ENCODE measurements at regions not wholly inside any gene's neighbourhood (a gene's known extent, or its start where the extent isn't known, plus 50 kb on each side); places are given as distances from the start of the nearest gene placed in this dataset.
"Not testable (repeated sequence)": the region's sequence is repeated elsewhere in the genome, so short reads cannot be mapped to it uniquely, and the experiment has no call there.

GRCh38 chr16:16613212-16613611 is 234.3 kb downstream of the NPIPA7 start:
- TF ChIP-seq, protein P1, sequence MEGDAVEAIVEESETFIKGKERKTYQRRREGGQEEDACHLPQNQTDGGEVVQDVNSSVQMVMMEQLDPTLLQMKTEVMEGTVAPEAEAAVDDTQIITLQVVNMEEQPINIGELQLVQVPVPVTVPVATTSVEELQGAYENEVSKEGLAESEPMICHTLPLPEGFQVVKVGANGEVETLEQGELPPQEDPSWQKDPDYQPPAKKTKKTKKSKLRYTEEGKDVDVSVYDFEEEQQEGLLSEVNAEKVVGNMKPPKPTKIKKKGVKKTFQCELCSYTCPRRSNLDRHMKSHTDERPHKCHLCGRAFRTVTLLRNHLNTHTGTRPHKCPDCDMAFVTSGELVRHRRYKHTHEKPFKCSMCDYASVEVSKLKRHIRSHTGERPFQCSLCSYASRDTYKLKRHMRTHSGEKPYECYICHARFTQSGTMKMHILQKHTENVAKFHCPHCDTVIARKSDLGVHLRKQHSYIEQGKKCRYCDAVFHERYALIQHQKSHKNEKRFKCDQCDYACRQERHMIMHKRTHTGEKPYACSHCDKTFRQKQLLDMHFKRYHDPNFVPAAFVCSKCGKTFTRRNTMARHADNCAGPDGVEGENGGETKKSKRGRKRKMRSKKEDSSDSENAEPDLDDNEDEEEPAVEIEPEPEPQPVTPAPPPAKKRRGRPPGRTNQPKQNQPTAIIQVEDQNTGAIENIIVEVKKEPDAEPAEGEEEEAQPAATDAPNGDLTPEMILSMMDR (IDR thresholded peaks at IDR 0.05; ENCODE audit: insufficient read depth, low read depth, low read length): not testable (repeated sequence)
- not testable (repeated sequence) for TF ChIP-seq EZH2 (IDR thresholded peaks at IDR 0.05; ENCODE audit: insufficient read depth, low read length)

Measured in astrocyte (in vitro differentiated cells and primary cell).